ENCODE measurements at regions not wholly inside any gene's neighbourhood (a gene's known extent, or its start where the extent isn't known, plus 50 kb on each side); places are given as distances from the start of the nearest gene placed in this dataset.

- Histone ChIP-seq H3K9ac (replicated peaks in 1 of 4; ENCODE audit: extremely low read depth in 1 of 4, low read depth in 3 of 4, low read length in 3 of 4) (no peak overlapping the region), H2BK20ac (ENCODE audit: low read length) (no peak overlapping the region), H3K4me3 (ENCODE audit: extremely low read depth in 1 of 4, insufficient read depth in 2 of 4, low read depth in 3 of 4, low read length in 4 of 4) (no peak overlapping the region), H3K36me3 (ENCODE audit: control insufficient read depth in 2 of 4, insufficient read depth in 4 of 4, low read length in 3 of 4) (no peaks in the 10 kb centered on the region), H4K20me1 (replicated peaks in 1 of 2; ENCODE audit: control insufficient read depth in 1 of 2, insufficient read depth in 2 of 2, low read length in 2 of 2) (no peaks in the 10 kb centered on the region), H3K27me3 (replicated peaks in 1 of 4; ENCODE audit: control insufficient read depth in 3 of 4, extremely low read depth in 1 of 4, insufficient read depth in 3 of 4, low read length in 3 of 4) (no peaks in the 10 kb centered on the region), H3K9me3 (ENCODE audit: insufficient read depth in 2 of 2, low read depth in 1 of 2, low read length in 1 of 2) (no peaks in the 10 kb centered on the region), H3K14ac (ENCODE audit: insufficient read length) (no peak overlapping the region), H2BK120ac (replicated peaks; ENCODE audit: low read depth, low read length) (no peak overlapping the region), H3K56ac (replicated peaks; ENCODE audit: insufficient read length, low read depth, low read length) (no peak overlapping the region), H2BK5ac (ENCODE audit: low read depth, low read length) (no peak overlapping the region), H3K4me2 (ENCODE audit: insufficient read depth in 1 of 2, low read depth in 2 of 2, low read length in 2 of 2) (no peak overlapping the region), H4K91ac (replicated peaks; ENCODE audit: insufficient read length, low read length) (no peak overlapping the region), H2AFZ (ENCODE audit: low read length) (no peak overlapping the region), H3K79me2 (ENCODE audit: control insufficient read depth in 1 of 2, insufficient read depth in 2 of 2, low read length in 2 of 2) (no peaks in the 10 kb centered on the region), H2BK15ac (ENCODE audit: low read length) (no peak overlapping the region), H3K18ac (ENCODE audit: extremely low read depth, low read length) (no peak overlapping the region), H3K23ac (ENCODE audit: insufficient read length) (no peak overlapping the region), H3K79me1 (ENCODE audit: low read depth, low read length) (no peaks in the 10 kb centered on the region), H3K4me1 (replicated peaks in 1 of 4; ENCODE audit: control insufficient read depth in 3 of 4, insufficient read depth in 4 of 4, low read length in 3 of 4) (no peaks in the 10 kb centered on the region), H4K8ac (ENCODE audit: extremely low read depth, insufficient read depth, low read length) (no peak overlapping the region), H3K23me2 (ENCODE audit: low read depth, low read length) (no peaks in the 10 kb centered on the region), H4K5ac (ENCODE audit: insufficient read length, low read depth, low read length) (no peak overlapping the region), H3K27ac (ENCODE audit: low read depth, low read length) (no peak overlapping the region), H2BK12ac (ENCODE audit: low read depth, low read length) (no peak overlapping the region), H3K4ac (replicated peaks; ENCODE audit: insufficient read length, low read depth, low read length) (no peak overlapping the region), H2AK5ac (ENCODE audit: low read depth, low read length) (no peak overlapping the region)
- FAIRE-seq, result no peak
- ChIA-PET CTCF (ENCODE audit: partially characterized antibody) (interaction anchor here (0.7 to 1.0 kb wide), 2 partner anchors 352 to 674 kb away, joined by 3 read pairs; no protein-coding TSS in a partner anchor), POLR2A (ENCODE audit: partially characterized antibody) (no interaction called here)
- WGBS, 2 experiments (ENCODE audit: extremely low coverage in 1 of 2, insufficient coverage in 1 of 2, insufficient read length in 1 of 2, insufficient replicate concordance in 2 of 2, low coverage in 1 of 2, low lambda C conversion rate in 2 of 2, missing lambda C conversion rate in 1 of 2), result 86% methylated on average over 2 of the region's 2 CpGs; no CpG with 5 or more reads in 1 of the 2 experiments
- no peak for DNase-seq (ENCODE audit: low read depth in 1 of 2, low spot score in 2 of 2)
- no peak for TF ChIP-seq RFX5 (IDR thresholded peaks at IDR 0.05; ENCODE audit: borderline replicate concordance, low read depth, low read length)
- no peak for TF ChIP-seq EP300 (IDR thresholded peaks at IDR 0.05; ENCODE audit: borderline replicate concordance in 1 of 2, low read depth in 2 of 2, low read length in 2 of 2)
- no peak for TF ChIP-seq ASH2L (IDR thresholded peaks at IDR 0.05; ENCODE audit: low read length)
- no peak for TF ChIP-seq MAFK (IDR thresholded peaks at IDR 0.05; ENCODE audit: low read depth, low read length)
- TF ChIP-seq NANOG (IDR thresholded peaks at IDR 0.05; ENCODE audit: insufficient read depth, low read depth, low read length, poor library complexity, severe bottlenecking), result no peak
- TF ChIP-seq TAF1 (IDR thresholded peaks at IDR 0.05; ENCODE audit: low read depth, low read length), result no peak
- TF ChIP-seq SAP30 (IDR thresholded peaks at IDR 0.05; ENCODE audit: insufficient read depth, insufficient replicate concordance, low read length), result no peak
- TF ChIP-seq BCL11A (IDR thresholded peaks at IDR 0.05; ENCODE audit: low read depth in 2 of 2, low read length in 2 of 2), result no peak
- TF ChIP-seq, protein P1, sequence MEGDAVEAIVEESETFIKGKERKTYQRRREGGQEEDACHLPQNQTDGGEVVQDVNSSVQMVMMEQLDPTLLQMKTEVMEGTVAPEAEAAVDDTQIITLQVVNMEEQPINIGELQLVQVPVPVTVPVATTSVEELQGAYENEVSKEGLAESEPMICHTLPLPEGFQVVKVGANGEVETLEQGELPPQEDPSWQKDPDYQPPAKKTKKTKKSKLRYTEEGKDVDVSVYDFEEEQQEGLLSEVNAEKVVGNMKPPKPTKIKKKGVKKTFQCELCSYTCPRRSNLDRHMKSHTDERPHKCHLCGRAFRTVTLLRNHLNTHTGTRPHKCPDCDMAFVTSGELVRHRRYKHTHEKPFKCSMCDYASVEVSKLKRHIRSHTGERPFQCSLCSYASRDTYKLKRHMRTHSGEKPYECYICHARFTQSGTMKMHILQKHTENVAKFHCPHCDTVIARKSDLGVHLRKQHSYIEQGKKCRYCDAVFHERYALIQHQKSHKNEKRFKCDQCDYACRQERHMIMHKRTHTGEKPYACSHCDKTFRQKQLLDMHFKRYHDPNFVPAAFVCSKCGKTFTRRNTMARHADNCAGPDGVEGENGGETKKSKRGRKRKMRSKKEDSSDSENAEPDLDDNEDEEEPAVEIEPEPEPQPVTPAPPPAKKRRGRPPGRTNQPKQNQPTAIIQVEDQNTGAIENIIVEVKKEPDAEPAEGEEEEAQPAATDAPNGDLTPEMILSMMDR (IDR thresholded peaks at IDR 0.05; ENCODE audit: control extremely low read depth in 1 of 3, insufficient read depth in 1 of 3, low read depth in 1 of 3, low read length in 3 of 3), result no peak
- no peak for TF ChIP-seq KDM5A (IDR thresholded peaks at IDR 0.05; ENCODE audit: low read length)
- TF ChIP-seq SP2 (IDR thresholded peaks at IDR 0.05; ENCODE audit: low read length), result no peak
These were observed 179.4 kb upstream of the JAG1 start for GRCh38 chr20:10853176-10853575.

Measured in H1 (cell line).